GM19455 (cell line): ENCODE measurements at regions not wholly inside any gene's neighbourhood (a gene's known extent, or its start where the extent isn't known, plus 50 kb on each side); places are given as distances from the start of the nearest gene placed in this dataset.

Experiments used
- ATAC-seq: cut with Tn5 transposase; IDR thresholded peaks from one replicate; pipeline ENCODE4 v1.9.1; 2021; ENCODE audit not compliant: unreplicated experiment

DNA sequence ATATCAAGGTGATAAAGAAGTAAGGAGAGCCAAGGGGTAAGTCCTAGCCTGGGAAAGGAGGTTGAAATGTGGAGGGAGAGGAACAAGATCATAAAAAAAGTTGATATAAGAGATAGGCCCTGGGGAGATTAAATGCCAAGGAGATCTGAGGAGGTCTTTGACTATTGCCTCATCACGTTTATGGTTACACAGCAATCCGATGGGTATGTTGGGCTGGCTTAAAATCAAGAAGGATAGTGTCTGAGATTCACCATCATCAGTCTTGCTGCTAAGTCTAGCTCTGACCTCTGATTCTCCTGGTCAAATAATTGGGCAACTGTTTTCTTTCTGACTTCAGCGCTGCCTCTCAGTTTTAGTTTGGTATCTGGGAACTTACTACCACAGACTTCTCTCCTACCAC is 416.3 kb downstream of the GPATCH2 start:
- ATAC-seq: no peak

- ATAC-seq: no peak
Measured at GRCh38 chr1:217211486-217211885, 419.4 kb downstream of the GPATCH2 start.

DNA sequence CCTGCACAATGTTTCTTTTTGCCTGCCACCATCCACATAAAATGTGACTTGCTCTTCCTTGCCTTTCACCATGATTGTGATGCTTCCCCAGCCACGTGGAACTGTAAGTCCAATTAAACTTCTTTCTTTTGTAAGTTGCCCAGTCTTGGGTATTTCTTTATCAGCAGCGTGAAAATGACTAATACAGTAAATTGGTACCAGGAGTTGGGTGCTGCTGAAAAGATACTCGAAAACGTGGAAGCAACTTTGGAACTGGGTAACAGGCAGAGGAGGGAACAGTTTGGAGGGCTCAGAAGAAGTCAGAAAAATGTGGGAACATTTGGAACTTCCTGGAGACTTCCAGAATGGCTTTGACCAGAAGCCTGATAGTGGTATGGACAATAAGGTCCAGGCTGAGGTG is 425.3 kb downstream of the GPATCH2 start:
- no peak for ATAC-seq

DNA sequence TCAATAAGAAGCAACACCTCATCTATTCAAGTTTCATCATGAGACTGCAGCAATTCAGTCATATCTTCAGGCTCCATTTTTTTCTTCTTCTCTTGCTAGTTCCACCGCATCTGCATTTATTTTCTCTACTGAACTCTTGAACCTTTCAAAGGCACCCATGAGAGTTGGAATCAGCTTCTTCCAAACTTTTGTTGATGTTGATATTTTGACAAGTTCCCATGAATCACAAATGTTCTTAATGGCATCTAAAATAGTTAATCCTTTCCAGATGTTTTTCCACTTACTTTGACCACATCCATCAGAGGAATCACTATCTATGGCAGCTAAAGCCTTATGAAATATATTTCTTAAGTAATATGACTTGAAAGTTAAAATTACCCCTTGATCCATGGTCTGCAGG is 434.3 kb downstream of the GPATCH2 start:
- ATAC-seq: no peak

- ATAC-seq: no peak
Measured at GRCh38 chr1:217193151-217193550, 437.7 kb downstream of the GPATCH2 start.

GRCh38 chr1:217191441-217191840 is 439.4 kb downstream of the GPATCH2 start:
- ATAC-seq: no peak

- no peak for ATAC-seq
Measured at GRCh38 chr1:217190359-217190758, 440.5 kb downstream of the GPATCH2 start.

- no peak for ATAC-seq
Measured at GRCh38 chr1:217189362-217189761, 441.5 kb downstream of the GPATCH2 start.

DNA sequence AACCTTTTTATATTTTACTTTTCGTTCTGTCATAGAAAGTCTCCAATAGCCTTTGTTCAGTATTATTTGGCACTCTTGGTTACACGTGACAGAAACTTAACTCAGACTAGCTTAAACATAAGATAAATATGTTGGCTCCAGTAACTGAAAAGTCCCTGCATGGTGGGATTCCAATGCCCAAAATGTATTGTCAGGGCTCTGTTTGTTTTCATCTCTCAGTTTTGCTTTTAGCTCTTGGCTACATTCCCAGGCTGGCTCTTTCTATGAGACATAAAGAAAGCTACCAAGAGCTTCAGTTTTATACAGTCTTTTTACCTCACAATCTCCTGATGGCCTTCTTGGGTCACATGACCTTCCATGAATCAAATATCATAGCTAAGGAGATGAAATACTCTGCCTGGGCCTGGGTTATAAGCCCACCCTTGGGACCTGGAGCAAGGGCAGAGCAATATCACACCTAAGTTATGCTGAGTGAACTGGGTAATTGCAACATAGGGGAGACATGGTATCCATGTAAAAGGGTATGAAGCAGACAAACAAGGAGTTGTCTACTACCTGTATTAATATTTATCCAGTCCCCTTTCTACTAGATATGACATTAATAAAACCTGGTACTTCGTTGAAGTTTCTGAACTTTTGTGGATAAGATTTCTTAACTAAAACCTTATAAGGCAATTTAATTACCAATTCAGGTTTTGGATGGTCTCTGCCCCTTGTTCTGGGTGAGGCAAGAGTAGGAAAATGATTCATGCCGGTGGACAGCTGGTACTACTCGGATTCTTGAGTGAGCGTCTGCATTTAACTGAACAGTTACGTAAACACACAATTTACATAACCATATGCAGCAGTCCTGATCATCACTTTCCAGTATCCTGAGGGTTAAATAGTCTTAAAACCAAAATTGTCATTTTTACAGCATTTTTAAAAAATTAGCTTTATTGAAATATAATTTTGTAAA is 442.3 kb downstream of the GPATCH2 start:
- no peak for ATAC-seq

- no peak for ATAC-seq
Measured at GRCh38 chr1:217186664-217187063, 444.2 kb downstream of the GPATCH2 start.

GRCh38 chr1:217184854-217185253 is 446.0 kb downstream of the GPATCH2 start:
- ATAC-seq: no peak

DNA sequence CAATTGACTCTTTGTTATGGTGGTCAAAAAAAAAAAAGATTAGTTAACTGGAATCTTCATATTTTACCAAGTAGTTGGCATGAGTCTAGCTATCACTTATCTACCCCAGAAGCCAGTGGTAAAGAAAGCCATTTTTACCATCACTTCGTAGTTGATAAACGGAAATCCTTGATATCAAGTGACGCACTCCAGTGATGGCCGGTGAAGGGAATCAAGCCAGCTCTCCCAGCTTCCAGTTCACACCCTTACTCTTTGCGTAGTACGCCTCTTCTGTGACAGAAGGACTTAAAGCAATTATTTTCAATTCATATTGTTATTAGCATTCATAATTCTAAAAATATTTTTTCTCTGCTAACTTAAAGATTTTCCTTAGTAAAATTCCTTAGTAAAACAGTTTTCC is 447.9 kb downstream of the GPATCH2 start:
- ATAC-seq: no peak

DNA sequence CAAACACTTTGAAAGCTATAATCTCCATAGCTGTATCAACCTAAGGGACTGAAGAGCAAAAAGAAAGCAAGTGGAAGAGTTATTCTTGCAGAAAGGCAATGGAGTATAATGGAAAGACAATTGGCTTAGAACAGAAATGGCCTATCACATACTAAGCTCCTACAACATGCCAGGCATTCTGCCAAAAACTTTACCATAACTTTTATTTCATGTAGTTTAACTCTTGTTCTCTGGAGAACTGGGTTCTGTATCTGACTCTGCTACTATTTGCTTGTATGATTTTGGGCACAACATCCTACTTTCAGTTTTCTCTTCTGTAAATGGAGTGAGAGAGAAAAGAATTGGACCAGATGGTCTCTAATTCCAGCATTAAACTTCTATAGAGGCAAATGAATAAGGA is 449.1 kb downstream of the GPATCH2 start:
- ATAC-seq: no peak

GRCh38 chr1:217181176-217181746 is 449.6 kb downstream of the GPATCH2 start:
- ATAC-seq: no peak

DNA sequence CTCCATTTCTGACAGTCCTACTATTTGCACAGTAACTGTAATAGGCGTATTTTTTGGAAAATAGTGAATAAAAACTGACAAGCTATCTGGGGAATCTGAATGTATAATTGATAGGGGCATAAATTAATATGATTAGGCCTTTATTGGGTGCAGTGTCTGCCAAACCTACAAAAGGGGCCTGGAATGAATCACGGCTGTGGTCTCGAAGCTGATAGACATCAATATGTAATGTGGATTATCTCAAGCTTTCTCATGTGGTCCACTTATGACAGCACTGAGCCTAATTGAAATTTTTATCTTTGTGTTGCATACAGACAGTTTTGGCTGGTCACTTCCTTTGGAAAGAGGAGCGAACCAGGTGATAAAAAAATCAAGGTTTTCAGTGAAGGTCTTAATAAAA is 450.4 kb downstream of the GPATCH2 start:
- ATAC-seq: no peak

DNA sequence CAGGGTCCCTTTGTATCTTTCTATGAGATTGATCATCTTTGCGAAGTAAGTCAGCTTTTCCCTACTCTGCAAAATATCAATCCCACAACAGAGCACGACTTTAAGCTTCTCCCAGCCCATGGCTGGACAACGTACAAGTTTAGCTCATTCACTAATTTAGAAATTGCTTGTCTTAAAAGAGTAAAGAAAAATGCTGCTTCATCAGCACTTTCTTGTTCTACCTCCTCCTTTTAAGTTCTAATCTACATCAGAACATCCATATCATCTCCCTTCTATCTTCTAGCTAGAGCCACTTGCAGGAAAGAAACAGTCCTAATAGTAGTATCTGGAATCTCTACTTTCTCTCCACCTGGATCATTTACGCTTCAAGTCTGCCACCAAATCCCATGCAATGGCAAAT is 441.2 kb upstream of the ESRRG start:
- ATAC-seq: no peak

- no peak for ATAC-seq
Measured at GRCh38 chr1:217153361-217153760, 430.1 kb upstream of the ESRRG start.

- ATAC-seq: no peak
Measured at GRCh38 chr1:217150366-217150765, 427.1 kb upstream of the ESRRG start.

GRCh38 chr1:217149791-217150190 is 426.6 kb upstream of the ESRRG start:
- no peak for ATAC-seq

DNA sequence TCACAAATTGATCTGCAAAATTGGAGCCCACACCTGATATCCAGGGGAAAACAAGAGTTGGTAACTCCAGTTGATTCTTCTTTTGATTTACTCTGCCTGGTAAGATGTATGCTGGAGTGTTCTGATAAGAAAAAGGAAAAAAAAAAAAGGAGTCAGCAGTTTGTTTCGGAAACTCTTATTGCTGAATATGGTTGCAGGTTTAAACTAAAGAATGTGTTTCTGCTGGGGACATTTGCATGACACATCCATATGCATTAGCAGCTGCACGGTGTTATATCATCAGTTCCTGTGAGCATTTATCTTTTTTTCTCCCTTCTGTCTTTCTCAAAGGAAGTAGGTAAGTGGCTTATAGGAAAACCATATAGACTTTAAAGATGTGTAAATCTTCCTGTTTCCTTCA is 418.5 kb upstream of the ESRRG start:
- no peak for ATAC-seq

DNA sequence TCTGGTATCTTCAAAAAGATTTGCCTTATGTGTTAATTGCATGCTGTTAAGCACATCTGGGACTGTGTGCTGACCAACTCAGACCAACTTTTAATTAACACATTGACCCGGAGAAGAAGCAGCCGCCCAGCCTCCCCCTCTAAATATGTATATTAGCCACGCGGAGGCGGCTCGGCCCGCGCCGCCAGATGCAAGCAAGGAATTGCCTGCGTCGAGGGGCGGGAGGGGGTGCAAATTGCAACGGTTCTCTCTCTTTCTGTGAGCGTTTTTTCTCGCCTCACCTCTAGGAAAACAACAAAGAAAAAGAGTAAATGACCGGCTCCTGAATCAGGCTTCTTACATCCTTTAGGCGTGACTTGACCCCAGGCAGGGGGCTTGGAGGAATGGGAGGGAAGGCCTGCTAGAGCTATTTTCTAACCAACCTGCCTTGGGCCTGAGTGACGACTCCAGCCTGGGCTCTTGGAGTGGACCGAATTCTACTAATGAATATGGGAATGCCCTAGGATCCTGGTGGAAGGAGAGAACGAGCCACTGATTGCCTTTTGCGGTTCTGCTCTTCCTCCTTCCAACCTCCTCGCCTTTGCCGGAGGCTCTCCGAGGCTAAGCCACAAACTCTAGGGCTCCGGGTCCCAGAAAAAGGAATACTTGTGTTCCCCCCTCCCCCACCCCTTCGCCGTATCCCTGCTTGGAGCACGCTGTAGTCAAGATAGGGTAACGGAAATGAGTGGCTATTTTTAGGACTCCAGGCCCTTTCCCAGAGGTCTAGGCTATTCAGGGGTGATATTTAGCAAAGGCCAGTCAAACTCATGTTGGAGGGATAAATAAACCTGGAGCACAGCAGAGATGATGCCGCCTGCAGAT is 417.0 kb upstream of the ESRRG start:
- ATAC-seq: no peak

- ATAC-seq: no peak
Measured at GRCh38 chr1:217139513-217139912, 416.3 kb upstream of the ESRRG start.
